AG09309 (cell line): ENCODE measurements at regions not wholly inside any gene's neighbourhood (a gene's known extent, or its start where the extent isn't known, plus 50 kb on each side); places are given as distances from the start of the nearest gene placed in this dataset.

ENCODE experiments used
- DNase-seq: peaks from one replicate; pipeline ENCODE4 v3.0.0-alpha.2; 2010; ENCODE audit warnings: low read depth
- H3K4me3 ChIP-seq: 2 replicates; pipeline ENCODE4 v1.5.1; 2011; ENCODE audit warnings: mild to moderate bottlenecking, low read depth, low read length, moderate library complexity; ENCODE audit not compliant: control insufficient read depth
- CTCF ChIP-seq: IDR thresholded peaks from 2 replicates; pipeline ENCODE4 v1.5.1; 2011; ENCODE audit warnings: mild to moderate bottlenecking, low read depth, low read length, inconsistent platforms; ENCODE audit not compliant: insufficient read depth, control insufficient read depth; ENCODE audit errors: missing control alignments

GRCh38 chr21:34307991-34308532 lies 55.7 kb upstream of the KCNE2 start:
- no peak for TF ChIP-seq CTCF
- no peak for DNase-seq
- H3K4me3 ChIP-seq = no peak overlapping the region

DNA sequence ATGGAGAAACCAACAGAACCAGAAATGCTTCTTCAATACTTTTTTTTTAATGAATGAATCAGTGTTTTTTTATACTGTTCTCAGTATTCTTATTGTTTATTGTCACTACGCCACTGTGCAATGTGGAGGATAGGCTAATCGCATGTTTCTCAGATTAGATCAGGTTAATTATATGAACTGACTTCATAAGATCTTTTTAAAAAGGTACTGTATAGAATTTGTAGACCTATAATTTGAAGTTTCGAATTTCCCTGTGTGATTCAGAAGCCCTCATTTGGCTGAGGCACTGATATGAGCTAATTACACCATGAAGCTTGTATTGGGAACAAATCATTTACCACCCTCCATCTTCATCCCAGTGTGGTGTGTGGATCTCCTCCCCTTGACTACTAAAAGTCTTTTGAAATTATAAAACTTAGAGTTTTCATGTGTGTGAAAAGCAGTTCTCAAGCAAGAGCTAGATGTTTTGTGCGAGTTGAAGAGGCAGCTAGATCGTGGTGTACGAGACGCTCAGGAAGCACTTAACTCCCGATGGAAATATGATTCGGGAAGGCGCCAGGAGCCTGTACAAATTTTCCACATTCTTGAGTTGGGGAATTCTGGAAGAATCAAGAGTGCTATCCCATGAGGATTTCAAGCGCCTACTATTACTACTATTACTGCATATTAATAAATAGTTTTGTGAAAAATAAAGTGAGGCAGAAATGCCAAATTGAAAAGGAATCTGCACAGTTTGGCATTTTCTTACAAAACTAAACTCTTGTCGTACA lies 52.1 kb upstream of the KCNE2 start:
- TF ChIP-seq CTCF = no peak
- no peak overlapping the region for H3K4me3 ChIP-seq
- DNase-seq = no peak

- no peak for TF ChIP-seq CTCF
- H3K4me3 ChIP-seq = no peak overlapping the region
- DNase-seq = no peak
Measured at GRCh38 chr21:34313116-34313515, 50.7 kb upstream of the KCNE2 start.
